ENCODE measurements at regions not wholly inside any gene's neighbourhood (a gene's known extent, or its start where the extent isn't known, plus 50 kb on each side); places are given as distances from the start of the nearest gene placed in this dataset.

GRCh38 chr14:22046063-22046462 is 372.4 kb upstream of the OR4E1 start:
- H3K36me3 ChIP-seq: no peaks in the 10 kb centered on the region
- H3K27me3 ChIP-seq: no peaks in the 10 kb centered on the region
- H3K4me3 ChIP-seq (replicated peaks in 1 of 3): no peak overlapping the region
- TF ChIP-seq POLR2A (IDR thresholded peaks at IDR 0.05) (no peak), CTCF (IDR thresholded peaks at IDR 0.05) (no peak)
- WGBS, 2 donors: 57 to 59% methylated on average over 3 of the region's 3 CpGs
- DNase-seq: peak in 1 of 2 donors; percentile 1
- intact Hi-C loops (cut with DNase I): no loop called here
- peak overlapping the region; percentile 74 to 79 (median 79) for H3K27ac ChIP-seq
- no peaks in the 10 kb centered on the region for H3K9me3 ChIP-seq
- H3K4me1 ChIP-seq: peaks cover 15 to 31% of the 10 kb centered on the region in 2 donors

GRCh38 chr14:22044193-22044592 is 370.6 kb upstream of the OR4E1 start:
- intact Hi-C loops (cut with DNase I): loop anchor here (5.0 kb wide), 1 partner anchor 58 kb away; no protein-coding TSS in a partner anchor
- Histone ChIP-seq H3K27me3 (no peaks in the 10 kb centered on the region), H3K36me3 (no peaks in the 10 kb centered on the region), H3K4me3 (replicated peaks in 1 of 3) (no peak overlapping the region), H3K4me1 (peaks cover 7 to 24% of the 10 kb centered on the region in 2 donors), H3K9me3 (no peaks in the 10 kb centered on the region), H3K27ac (no peak overlapping the region)
- no peak for DNase-seq
- no peak for TF ChIP-seq CTCF (IDR thresholded peaks at IDR 0.05)
- TF ChIP-seq POLR2A (IDR thresholded peaks at IDR 0.05): no peak
- WGBS, 2 donors: 84 to 86% methylated on average over 5 of the region's 5 CpGs

GRCh38 chr14:22040781-22041125 is 367.1 kb upstream of the OR4E1 start:
- no peak overlapping the region for H3K27ac ChIP-seq
- intact Hi-C loops (cut with DNase I): loop anchor here (5.0 kb wide), 1 partner anchor 62 kb away; no protein-coding TSS in a partner anchor
- no peak for TF ChIP-seq POLR2A (IDR thresholded peaks at IDR 0.05)
- no peak for TF ChIP-seq CTCF (IDR thresholded peaks at IDR 0.05)
- DNase-seq: peak in 1 of 2 donors; percentile 4
- WGBS, 2 donors: 80 to 85% methylated on average over 3 of the region's 3 CpGs
- H3K9me3 ChIP-seq: no peaks in the 10 kb centered on the region
- H3K27me3 ChIP-seq: no peaks in the 10 kb centered on the region
- H3K36me3 ChIP-seq: no peaks in the 10 kb centered on the region
- H3K4me3 ChIP-seq (replicated peaks in 1 of 3): no peak overlapping the region
- H3K4me1 ChIP-seq: peaks cover 0 to under 1% of the 10 kb centered on the region in 2 donors

- no peak overlapping the region for H3K27ac ChIP-seq
- WGBS, 2 donors: 36 to 42% methylated on average over 6 of the region's 6 CpGs
- H3K9me3 ChIP-seq: no peaks in the 10 kb centered on the region
- intact Hi-C loops (cut with DNase I): loop anchor here (5.0 kb wide), 1 partner anchor 62 kb away; no protein-coding TSS in a partner anchor
- H3K27me3 ChIP-seq: no peaks in the 10 kb centered on the region
- H3K4me3 ChIP-seq (replicated peaks in 1 of 3): no peak overlapping the region
- H3K36me3 ChIP-seq: no peaks in the 10 kb centered on the region
- H3K4me1 ChIP-seq: no peaks in the 10 kb centered on the region
- TF ChIP-seq POLR2A (IDR thresholded peaks at IDR 0.05) (no peak), CTCF (IDR thresholded peaks at IDR 0.05) (peak; percentile 40 to 72 (median 60))
- DNase-seq: peak; percentile 56 to 61
These were observed 366.5 kb upstream of the OR4E1 start for GRCh38 chr14:22039938-22040780.

DNA sequence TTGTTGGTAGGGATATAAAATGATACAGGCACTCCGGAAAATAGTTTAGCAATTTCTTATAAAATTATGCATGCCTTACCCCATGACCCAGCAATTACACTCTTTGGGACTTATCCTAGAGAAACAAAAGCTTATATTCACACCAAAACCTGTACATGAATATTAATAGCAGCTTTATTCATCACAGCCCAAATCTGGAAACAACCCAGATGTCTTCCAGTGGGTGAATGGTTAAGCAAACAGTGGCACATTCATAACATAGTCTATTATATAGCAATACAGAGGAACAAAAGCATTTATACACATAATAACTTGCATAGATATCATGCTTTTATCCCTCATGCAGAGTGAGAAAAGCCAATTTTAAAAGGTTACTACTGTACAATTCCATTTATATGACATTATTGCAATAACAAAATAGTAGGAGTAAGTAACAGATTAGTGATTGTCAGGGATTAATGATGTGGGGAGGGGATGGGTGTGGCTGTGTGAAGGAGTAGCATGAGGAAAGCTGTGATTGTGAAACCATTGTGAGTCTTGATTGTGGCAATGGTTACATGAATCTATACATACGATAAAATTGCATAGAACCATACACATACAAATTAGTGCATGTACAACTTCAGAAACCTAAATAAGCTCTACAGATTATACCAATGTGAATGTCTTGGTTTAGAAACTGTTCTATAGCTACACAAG is 363.1 kb upstream of the OR4E1 start:
- Histone ChIP-seq H3K4me3 (replicated peaks in 1 of 3) (no peak overlapping the region), H3K36me3 (no peaks in the 10 kb centered on the region), H3K9me3 (no peaks in the 10 kb centered on the region), H3K4me1 (no peaks in the 10 kb centered on the region), H3K27ac (no peak overlapping the region), H3K27me3 (no peaks in the 10 kb centered on the region)
- WGBS, 2 donors: 88 to 90% methylated on average over 2 of the region's 2 CpGs
- TF ChIP-seq CTCF (IDR thresholded peaks at IDR 0.05) (no peak), POLR2A (IDR thresholded peaks at IDR 0.05) (no peak)
- intact Hi-C loops (cut with DNase I): no loop called here
- no peak for DNase-seq
